Astrocyte of the cerebellum (primary cell): ENCODE measurements at regions not wholly inside any gene's neighbourhood (a gene's known extent, or its start where the extent isn't known, plus 50 kb on each side); places are given as distances from the start of the nearest gene placed in this dataset.
"Not testable (repeated sequence)": the region's sequence is repeated elsewhere in the genome, so short reads cannot be mapped to it uniquely, and the experiment has no call there.

Source experiments
- DNase-seq: peaks from one replicate; pipeline ENCODE4 v3.0.0-alpha.2; 2011; ENCODE audit warnings: low read depth
- H3K4me3 ChIP-seq: 2 replicates; pipeline ENCODE4 v1.5.1; 2011; ENCODE audit warnings: mild to moderate bottlenecking, low read depth, low read length, moderate library complexity
- CTCF ChIP-seq: IDR thresholded peaks from 2 replicates; pipeline ENCODE4 v1.5.1; 2012; ENCODE audit warnings: low read length, low read depth, moderate library complexity, mild to moderate bottlenecking; ENCODE audit errors: missing control alignments
- in situ Hi-C: cut with HindIII; loops from 2 replicates; pipeline ENCODE4 v1.10.0; 2017; ENCODE audit warnings: low sequenced_read_pairs

GRCh38 chr5:18797222-18797621 lies 1163.0 kb downstream of the TAF11L14 start:
- in situ Hi-C loops, result no loop called here
- DNase-seq, result no peak

GRCh38 chr5:18798058-18798457 lies 1163.8 kb downstream of the TAF11L14 start:
- in situ Hi-C loops, result no loop called here
- no peak for DNase-seq
- TF ChIP-seq CTCF, result no peak
- no peak overlapping the region for H3K4me3 ChIP-seq

More at GRCh38 chr5:18797222-18797621, 1163.0 kb downstream of the TAF11L14 start:
- no peak overlapping the region for H3K4me3 ChIP-seq
- TF ChIP-seq CTCF, result no peak

GRCh38 chr5:18799482-18800128 lies 1165.3 kb downstream of the TAF11L14 start:
- DNase-seq, result no peak
- in situ Hi-C loops, result no loop called here
- H3K4me3 ChIP-seq, result no peak overlapping the region
- no peak for TF ChIP-seq CTCF

- no peak for TF ChIP-seq CTCF
- in situ Hi-C loops, result no loop called here
- no peak for DNase-seq
Measured at GRCh38 chr5:18800293-18801025, 1166.2 kb downstream of the TAF11L14 start.

GRCh38 chr5:18801413-18801812 lies 1167.2 kb downstream of the TAF11L14 start:
- in situ Hi-C loops, result not testable (repeated sequence)

More at GRCh38 chr5:18800293-18801025, 1166.2 kb downstream of the TAF11L14 start:
- no peak overlapping the region for H3K4me3 ChIP-seq

GRCh38 chr5:18802336-18802735 lies 1168.1 kb downstream of the TAF11L14 start:
- DNase-seq, result no peak
- in situ Hi-C loops, result no loop called here
- no peak overlapping the region for H3K4me3 ChIP-seq
- no peak for TF ChIP-seq CTCF

More at GRCh38 chr5:18801413-18801812, 1167.2 kb downstream of the TAF11L14 start:
- not testable (repeated sequence) for DNase-seq, H3K4me3 ChIP-seq

GRCh38 chr5:18805376-18805775 lies 1171.1 kb downstream of the TAF11L14 start:
- TF ChIP-seq CTCF, result no peak
- no peak overlapping the region for H3K4me3 ChIP-seq
- DNase-seq, result no peak
- in situ Hi-C loops, result no loop called here
